Panc1 (cell line): ENCODE measurements at regions not wholly inside any gene's neighbourhood (a gene's known extent, or its start where the extent isn't known, plus 50 kb on each side); places are given as distances from the start of the nearest gene placed in this dataset.

ENCODE experiments used
- ATAC-seq: fragments of 200-7000 bp; cut with Tn5 transposase; 2 replicates; pipeline ENCODE4 v1.9.1; 2020; ENCODE audit warnings: mild to moderate bottlenecking, moderate library complexity
- BruUV-seq: library from RNA; stranded (reverse); fragments of 400-500 nt; replicated peaks from 2 replicates; lab custom pipeline; 2021; lab: Mats Ljungman, UMichigan
- CTCF ChIA-PET: fragments of 300-600 bp; sonication (Branson Sonifier 250); formaldehyde crosslinking; loops from one replicate; lab custom pipeline; 2022; ENCODE audit warnings: antibody characterized with exemption; lab: Charles Lee
- POLR2A ChIA-PET: fragments of 300-600 bp; sonication (Branson Sonifier 250); formaldehyde crosslinking; loops from one replicate; lab custom pipeline; 2022; ENCODE audit warnings: antibody characterized with exemption; lab: Charles Lee
- DNase-seq: peaks from one replicate; pipeline ENCODE4 v3.0.0-alpha.2; 2010; ENCODE audit warnings: low read depth, low spot score
- H3K27ac ChIP-seq: 2 replicates; pipeline ENCODE4 v1.5.1; 2011; ENCODE audit warnings: mild to moderate bottlenecking, low read length, inconsistent platforms
- H3K27me3 ChIP-seq: fragments of 200-500 bp; sonication (Bioruptor generic); 2 replicates; pipeline ENCODE4 v1.6.0; 2014; ENCODE audit warnings: low read length, inconsistent platforms; ENCODE audit not compliant: control insufficient read depth, insufficient read depth
- H3K36me3 ChIP-seq: fragments of 200-500 bp; sonication (Bioruptor generic); 2 replicates; pipeline ENCODE4 v1.5.1; 2014; ENCODE audit warnings: inconsistent platforms, mild to moderate bottlenecking, low read length, moderate library complexity; ENCODE audit not compliant: control insufficient read depth, insufficient read depth
- H3K4me1 ChIP-seq: 2 replicates; pipeline ENCODE4 v1.5.1; 2011; ENCODE audit warnings: inconsistent platforms, mild to moderate bottlenecking, low read length, moderate library complexity; ENCODE audit not compliant: control insufficient read depth, insufficient read depth
- H3K4me3 ChIP-seq, 2 experiments: 2 replicates each; pipeline ENCODE4 v1.5.1; 2011 to 2012; ENCODE audit warnings: low read depth in 2 of 2, low read length in 2 of 2, mild to moderate bottlenecking in 2 of 2, inconsistent platforms in 1 of 2, moderate library complexity in 1 of 2
- H3K9me3 ChIP-seq: fragments of 200-500 bp; sonication (Bioruptor generic); 2 replicates; pipeline ENCODE4 v1.5.1; 2014; ENCODE audit warnings: low read depth, mild to moderate bottlenecking, inconsistent platforms, low read length, moderate library complexity; ENCODE audit not compliant: control insufficient read depth, insufficient read depth
- POLR2AphosphoS5 ChIP-seq: IDR thresholded peaks from 2 replicates; pipeline ENCODE4 v1.6.1; 2012; ENCODE audit warnings: mild to moderate bottlenecking, low read depth, low read length, moderate library complexity
- SIN3A ChIP-seq: IDR thresholded peaks from 2 replicates; pipeline ENCODE4 v1.6.1; 2012; ENCODE audit warnings: low read depth, mild to moderate bottlenecking, low read length, moderate library complexity, borderline replicate concordance; ENCODE audit not compliant: insufficient read depth
- TCF7L2 ChIP-seq: IDR thresholded peaks from 2 replicates; pipeline ENCODE4 v1.6.1; 2011; ENCODE audit warnings: mild to moderate bottlenecking, low read depth, low read length, inconsistent platforms
- in situ Hi-C: cut with HindIII; loops from 2 replicates; pipeline ENCODE4 v1.10.0; 2016; ENCODE audit warnings: low sequenced_read_pairs, low pct_unique_long_range_greater_than_20kb
- intact Hi-C: fragments of 100-400 bp; cut with micrococcal nuclease; formaldehyde crosslinking; loops from one replicate; pipeline ENCODE4 v1.10.0; 2022; ENCODE audit not compliant: unreplicated experiment
- TF ChIP-seq, protein P1 (sequence below): fragments of 450-650 bp; IDR thresholded peaks from 2 replicates; pipeline ENCODE4 v1.5.1; 2017; ENCODE audit warnings: mild to moderate bottlenecking
- TF ChIP-seq, protein P2 (sequence below), 2 experiments: IDR thresholded peaks; 2 replicates each; pipeline ENCODE4 v1.6.1; 2011 to 2012; ENCODE audit warnings: low read depth in 2 of 2, control low read depth in 1 of 2, low read length in 1 of 2, mild to moderate bottlenecking in 1 of 2, moderate library complexity in 1 of 2; ENCODE audit not compliant: insufficient read depth in 1 of 2

DNA sequence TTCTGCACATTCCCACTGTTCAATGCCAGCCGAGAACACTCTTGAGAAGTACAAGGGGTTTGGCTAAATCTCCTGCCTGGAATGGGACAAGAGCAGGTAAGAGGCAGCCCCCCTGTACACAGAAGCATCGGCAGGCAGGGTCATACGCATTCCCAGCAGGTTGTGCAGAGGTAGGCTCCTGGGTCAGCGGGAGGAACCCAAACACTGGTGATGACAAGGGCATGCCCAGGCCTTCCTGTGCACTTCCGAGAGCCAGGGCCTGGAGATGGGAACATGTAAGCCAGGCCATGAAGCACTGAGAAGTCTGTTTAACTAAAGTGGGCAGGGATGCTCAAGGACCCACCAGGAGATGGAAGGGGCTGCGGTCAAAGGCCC lies 130.3 kb upstream of the CHST15 start:
- H3K36me3 ChIP-seq = no peaks in the 10 kb centered on the region
- ATAC-seq = no peak
- no peaks in the 10 kb centered on the region for H3K27me3 ChIP-seq
- DNase-seq = no peak
- peaks cover 3% of the 10 kb centered on the region; the same call in 1 of the 2 replicates for H3K4me1 ChIP-seq
- intact Hi-C loops = no loop called here
- BruUV-seq = no TSS peak
- ChIA-PET CTCF (no interaction called here), POLR2A (no interaction called here)
- H3K9me3 ChIP-seq = peaks cover 13% of the 10 kb centered on the region; the same call in 1 of the 2 replicates
- in situ Hi-C loops = no loop called here
- no peak for TF ChIP-seq POLR2AphosphoS5
- TF ChIP-seq, protein P1, sequence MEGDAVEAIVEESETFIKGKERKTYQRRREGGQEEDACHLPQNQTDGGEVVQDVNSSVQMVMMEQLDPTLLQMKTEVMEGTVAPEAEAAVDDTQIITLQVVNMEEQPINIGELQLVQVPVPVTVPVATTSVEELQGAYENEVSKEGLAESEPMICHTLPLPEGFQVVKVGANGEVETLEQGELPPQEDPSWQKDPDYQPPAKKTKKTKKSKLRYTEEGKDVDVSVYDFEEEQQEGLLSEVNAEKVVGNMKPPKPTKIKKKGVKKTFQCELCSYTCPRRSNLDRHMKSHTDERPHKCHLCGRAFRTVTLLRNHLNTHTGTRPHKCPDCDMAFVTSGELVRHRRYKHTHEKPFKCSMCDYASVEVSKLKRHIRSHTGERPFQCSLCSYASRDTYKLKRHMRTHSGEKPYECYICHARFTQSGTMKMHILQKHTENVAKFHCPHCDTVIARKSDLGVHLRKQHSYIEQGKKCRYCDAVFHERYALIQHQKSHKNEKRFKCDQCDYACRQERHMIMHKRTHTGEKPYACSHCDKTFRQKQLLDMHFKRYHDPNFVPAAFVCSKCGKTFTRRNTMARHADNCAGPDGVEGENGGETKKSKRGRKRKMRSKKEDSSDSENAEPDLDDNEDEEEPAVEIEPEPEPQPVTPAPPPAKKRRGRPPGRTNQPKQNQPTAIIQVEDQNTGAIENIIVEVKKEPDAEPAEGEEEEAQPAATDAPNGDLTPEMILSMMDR = no peak
- no peak for TF ChIP-seq SIN3A
- TF ChIP-seq, protein P2, sequence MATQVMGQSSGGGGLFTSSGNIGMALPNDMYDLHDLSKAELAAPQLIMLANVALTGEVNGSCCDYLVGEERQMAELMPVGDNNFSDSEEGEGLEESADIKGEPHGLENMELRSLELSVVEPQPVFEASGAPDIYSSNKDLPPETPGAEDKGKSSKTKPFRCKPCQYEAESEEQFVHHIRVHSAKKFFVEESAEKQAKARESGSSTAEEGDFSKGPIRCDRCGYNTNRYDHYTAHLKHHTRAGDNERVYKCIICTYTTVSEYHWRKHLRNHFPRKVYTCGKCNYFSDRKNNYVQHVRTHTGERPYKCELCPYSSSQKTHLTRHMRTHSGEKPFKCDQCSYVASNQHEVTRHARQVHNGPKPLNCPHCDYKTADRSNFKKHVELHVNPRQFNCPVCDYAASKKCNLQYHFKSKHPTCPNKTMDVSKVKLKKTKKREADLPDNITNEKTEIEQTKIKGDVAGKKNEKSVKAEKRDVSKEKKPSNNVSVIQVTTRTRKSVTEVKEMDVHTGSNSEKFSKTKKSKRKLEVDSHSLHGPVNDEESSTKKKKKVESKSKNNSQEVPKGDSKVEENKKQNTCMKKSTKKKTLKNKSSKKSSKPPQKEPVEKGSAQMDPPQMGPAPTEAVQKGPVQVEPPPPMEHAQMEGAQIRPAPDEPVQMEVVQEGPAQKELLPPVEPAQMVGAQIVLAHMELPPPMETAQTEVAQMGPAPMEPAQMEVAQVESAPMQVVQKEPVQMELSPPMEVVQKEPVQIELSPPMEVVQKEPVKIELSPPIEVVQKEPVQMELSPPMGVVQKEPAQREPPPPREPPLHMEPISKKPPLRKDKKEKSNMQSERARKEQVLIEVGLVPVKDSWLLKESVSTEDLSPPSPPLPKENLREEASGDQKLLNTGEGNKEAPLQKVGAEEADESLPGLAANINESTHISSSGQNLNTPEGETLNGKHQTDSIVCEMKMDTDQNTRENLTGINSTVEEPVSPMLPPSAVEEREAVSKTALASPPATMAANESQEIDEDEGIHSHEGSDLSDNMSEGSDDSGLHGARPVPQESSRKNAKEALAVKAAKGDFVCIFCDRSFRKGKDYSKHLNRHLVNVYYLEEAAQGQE (IDR thresholded peaks at IDR 0.05; ENCODE audit: insufficient read depth in 1 of 2, low read depth in 2 of 2, low read length in 1 of 2) = no peak
- no peak for TF ChIP-seq TCF7L2
- H3K4me3 ChIP-seq = no peak overlapping the region
- no peak overlapping the region for H3K27ac ChIP-seq

DNA sequence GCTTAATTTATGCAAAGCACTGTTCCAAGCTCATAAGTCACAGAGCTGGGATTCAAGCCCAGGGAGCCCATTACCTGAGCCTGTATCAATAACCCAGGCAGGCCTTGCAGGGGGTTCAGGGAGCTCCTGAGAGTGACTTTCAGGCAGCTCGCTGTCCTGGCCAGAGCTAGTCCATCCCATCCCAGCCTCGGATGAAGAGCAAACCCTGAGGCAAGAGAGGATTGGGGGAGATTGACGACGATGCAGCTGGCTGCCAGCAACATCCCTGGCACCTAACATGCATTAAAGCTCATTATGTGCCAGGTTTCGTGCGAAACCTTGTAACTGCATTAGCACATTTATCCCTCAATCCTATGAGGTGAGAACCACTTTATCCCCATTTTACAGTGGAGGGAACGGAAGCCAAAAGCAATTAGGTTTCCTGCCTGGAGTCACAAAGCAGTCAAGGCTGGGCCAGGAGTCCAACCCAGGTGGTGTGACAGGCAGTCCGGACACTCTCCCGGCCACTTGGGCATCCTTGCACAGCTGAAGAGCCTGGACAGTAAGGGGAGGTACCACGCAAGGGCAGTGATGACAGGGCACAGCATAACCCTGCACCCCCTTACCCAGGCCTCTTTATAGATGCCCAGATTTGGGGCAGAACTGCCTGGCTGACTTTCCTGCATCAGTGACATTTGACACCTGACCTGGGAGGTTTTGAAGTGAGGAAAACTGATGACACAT lies 129.8 kb upstream of the CHST15 start:
- Histone ChIP-seq H3K4me3 (no peak overlapping the region), H3K27me3 (no peaks in the 10 kb centered on the region), H3K36me3 (no peaks in the 10 kb centered on the region), H3K9me3 (peaks cover 13% of the 10 kb centered on the region; the same call in 1 of the 2 replicates), H3K4me1 (peaks cover 3% of the 10 kb centered on the region; the same call in 1 of the 2 replicates), H3K27ac (no peak overlapping the region)
- intact Hi-C loops (no loop called here), in situ Hi-C loops (no loop called here)
- DNase-seq (no peak), ATAC-seq (no peak)
- TF ChIP-seq, protein P2 (IDR thresholded peaks at IDR 0.05; ENCODE audit: insufficient read depth in 1 of 2, low read depth in 2 of 2, low read length in 1 of 2) = no peak
- no peak for TF ChIP-seq TCF7L2
- TF ChIP-seq, protein P1 = no peak
- no peak for TF ChIP-seq POLR2AphosphoS5
- TF ChIP-seq SIN3A = no peak
- ChIA-PET CTCF (no interaction called here), POLR2A (no interaction called here)
- no TSS peak for BruUV-seq
